Stimulated activated CD4-positive, alpha-beta T cell treated with anti-CD3 and anti-CD28 coated beads, Interleukin-2, amount 100 ng/mL, for 4 hours (primary cell): ENCODE measurements at regions not wholly inside any gene's neighbourhood (a gene's known extent, or its start where the extent isn't known, plus 50 kb on each side); places are given as distances from the start of the nearest gene placed in this dataset.

Experiments
- DNase-seq: peaks from one replicate; pipeline ENCODE4 v3.0.0-alpha.2; 2020; ENCODE audit warnings: low read depth

GRCh38 chr22:44591146-44591790, 93.2 kb upstream of the RTL6 start:
- no peak for DNase-seq

- no peak for DNase-seq
These were observed 92.3 kb upstream of the RTL6 start for GRCh38 chr22:44590291-44590690.

GRCh38 chr22:44589831-44590230, 91.8 kb upstream of the RTL6 start:
- DNase-seq, result no peak

- DNase-seq, result no peak
These were observed 90.3 kb upstream of the RTL6 start for GRCh38 chr22:44588348-44588747.

GRCh38 chr22:44587737-44588310, 89.8 kb upstream of the RTL6 start:
- no peak for DNase-seq

GRCh38 chr22:44586999-44587736, 89.1 kb upstream of the RTL6 start:
- no peak for DNase-seq

- no peak for DNase-seq
These were observed 88.4 kb upstream of the RTL6 start for GRCh38 chr22:44586351-44586990.

- no peak for DNase-seq
These were observed 87.7 kb upstream of the RTL6 start for GRCh38 chr22:44585559-44586350.

- no peak for DNase-seq
These were observed 86.3 kb upstream of the RTL6 start for GRCh38 chr22:44584256-44584902.

GRCh38 chr22:44583854-44584253, 85.8 kb upstream of the RTL6 start:
- DNase-seq, result no peak

- no peak for DNase-seq
These were observed 85.2 kb upstream of the RTL6 start for GRCh38 chr22:44583061-44583760.

GRCh38 chr22:44582016-44582415, 84.0 kb upstream of the RTL6 start:
- DNase-seq, result no peak

GRCh38 chr22:44581096-44581435, 83.0 kb upstream of the RTL6 start:
- no peak for DNase-seq

- no peak for DNase-seq
These were observed 82.4 kb upstream of the RTL6 start for GRCh38 chr22:44580176-44581095.

GRCh38 chr22:44578516-44579230, 80.6 kb upstream of the RTL6 start:
- DNase-seq, result no peak

- no peak for DNase-seq
These were observed 80.1 kb upstream of the RTL6 start for GRCh38 chr22:44578110-44578457.

GRCh38 chr22:44577391-44578109, 79.5 kb upstream of the RTL6 start:
- DNase-seq, result no peak

- no peak for DNase-seq
These were observed 78.6 kb upstream of the RTL6 start for GRCh38 chr22:44576311-44577260.
